AG09319 (cell line): ENCODE measurements at regions not wholly inside any gene's neighbourhood (a gene's known extent, or its start where the extent isn't known, plus 50 kb on each side); places are given as distances from the start of the nearest gene placed in this dataset.

Experiments
- DNase-seq: peaks from one replicate; pipeline ENCODE4 v3.0.0-alpha.2; 2010; ENCODE audit warnings: low read depth; ENCODE audit errors: extremely low read depth
- TF ChIP-seq, protein P1 (sequence below): IDR thresholded peaks from 2 replicates; pipeline ENCODE4 v1.5.1; 2011; ENCODE audit warnings: low read depth, mild to moderate bottlenecking, inconsistent platforms, low read length, moderate library complexity

DNA sequence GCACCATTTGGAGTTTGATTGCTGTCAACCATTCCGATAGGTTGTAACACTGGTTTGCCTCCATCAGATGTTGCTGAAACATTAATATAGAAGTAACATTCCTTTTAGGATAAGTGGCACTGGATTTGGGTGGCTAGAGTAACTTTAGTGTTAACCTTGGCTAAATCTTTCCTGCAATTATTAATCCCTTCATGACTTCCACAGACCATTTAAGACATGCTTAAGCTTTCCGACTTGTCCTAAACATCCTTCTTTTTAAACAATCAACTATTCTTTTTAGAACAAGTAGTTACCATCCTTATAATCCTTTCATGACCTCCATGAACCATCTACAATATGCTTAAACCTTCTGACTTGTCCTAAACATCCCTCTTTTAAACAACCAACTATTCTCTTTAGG, 465.5 kb downstream of the DCDC2C start:
- TF ChIP-seq, protein P1, sequence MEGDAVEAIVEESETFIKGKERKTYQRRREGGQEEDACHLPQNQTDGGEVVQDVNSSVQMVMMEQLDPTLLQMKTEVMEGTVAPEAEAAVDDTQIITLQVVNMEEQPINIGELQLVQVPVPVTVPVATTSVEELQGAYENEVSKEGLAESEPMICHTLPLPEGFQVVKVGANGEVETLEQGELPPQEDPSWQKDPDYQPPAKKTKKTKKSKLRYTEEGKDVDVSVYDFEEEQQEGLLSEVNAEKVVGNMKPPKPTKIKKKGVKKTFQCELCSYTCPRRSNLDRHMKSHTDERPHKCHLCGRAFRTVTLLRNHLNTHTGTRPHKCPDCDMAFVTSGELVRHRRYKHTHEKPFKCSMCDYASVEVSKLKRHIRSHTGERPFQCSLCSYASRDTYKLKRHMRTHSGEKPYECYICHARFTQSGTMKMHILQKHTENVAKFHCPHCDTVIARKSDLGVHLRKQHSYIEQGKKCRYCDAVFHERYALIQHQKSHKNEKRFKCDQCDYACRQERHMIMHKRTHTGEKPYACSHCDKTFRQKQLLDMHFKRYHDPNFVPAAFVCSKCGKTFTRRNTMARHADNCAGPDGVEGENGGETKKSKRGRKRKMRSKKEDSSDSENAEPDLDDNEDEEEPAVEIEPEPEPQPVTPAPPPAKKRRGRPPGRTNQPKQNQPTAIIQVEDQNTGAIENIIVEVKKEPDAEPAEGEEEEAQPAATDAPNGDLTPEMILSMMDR: no peak

DNA sequence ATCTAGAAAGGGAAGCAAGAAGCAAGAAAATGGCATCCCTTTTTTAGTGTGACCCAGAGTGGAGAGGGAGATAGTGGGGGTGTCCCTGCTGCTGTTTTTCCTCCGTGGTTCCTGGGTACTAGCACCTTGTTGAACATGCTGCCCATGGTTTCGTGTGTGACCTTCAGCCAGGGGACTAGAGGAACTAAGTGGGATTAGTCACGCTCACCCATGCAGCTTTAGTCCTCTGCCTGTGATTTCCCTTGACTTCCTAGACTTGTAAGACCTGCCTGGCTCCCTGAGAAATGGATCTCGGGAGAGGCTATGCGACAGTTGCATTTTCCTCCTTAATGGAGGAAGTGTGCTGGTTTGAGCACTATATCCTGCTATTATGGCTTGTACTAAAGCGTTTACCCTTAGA, 471.4 kb downstream of the DCDC2C start:
- DNase-seq: no peak
- TF ChIP-seq, protein P1: no peak

More for the DNA sequence above, 465.5 kb downstream of the DCDC2C start:
- no peak for DNase-seq

DNA sequence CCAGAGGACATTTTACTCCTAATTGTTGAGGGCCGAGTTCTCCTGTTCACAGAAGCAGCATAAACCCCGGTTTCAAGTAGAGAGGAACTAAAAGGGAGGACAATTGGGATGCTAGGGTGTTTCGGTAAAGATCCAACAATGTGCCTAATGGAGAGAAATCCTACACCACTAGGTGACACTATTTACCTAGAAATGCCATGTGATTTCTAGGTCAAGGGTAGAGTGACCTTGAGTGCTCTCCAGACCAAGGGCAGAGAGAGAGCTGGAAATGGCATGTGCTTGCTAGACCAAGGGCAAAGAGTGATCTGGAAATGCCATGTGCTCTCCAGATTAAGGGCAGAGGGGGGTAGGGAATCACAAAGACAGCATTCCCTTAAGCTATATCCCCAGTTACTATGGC, 472.0 kb downstream of the DCDC2C start:
- no peak for DNase-seq
- TF ChIP-seq, protein P1: no peak

DNA sequence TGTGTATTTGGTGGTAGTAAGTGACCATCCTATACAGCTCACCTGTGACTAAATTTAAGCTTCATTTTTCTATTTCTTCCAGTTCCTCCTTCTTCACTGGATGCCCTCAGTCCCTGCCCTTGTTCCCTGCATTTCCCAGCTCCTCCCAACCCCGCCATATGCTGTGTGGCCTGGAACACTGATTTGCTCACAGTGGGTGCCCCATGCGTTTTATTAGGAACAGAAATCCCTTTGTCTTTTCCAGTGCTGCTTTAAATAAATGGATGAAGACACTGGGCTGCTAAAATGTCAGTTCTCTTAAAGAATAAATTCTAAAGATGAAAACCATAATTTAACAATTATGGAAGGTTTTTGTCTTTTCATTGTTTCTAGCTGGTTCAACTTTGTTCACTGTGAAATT, 477.3 kb downstream of the DCDC2C start:
- TF ChIP-seq, protein P1: no peak
- DNase-seq: no peak

DNA sequence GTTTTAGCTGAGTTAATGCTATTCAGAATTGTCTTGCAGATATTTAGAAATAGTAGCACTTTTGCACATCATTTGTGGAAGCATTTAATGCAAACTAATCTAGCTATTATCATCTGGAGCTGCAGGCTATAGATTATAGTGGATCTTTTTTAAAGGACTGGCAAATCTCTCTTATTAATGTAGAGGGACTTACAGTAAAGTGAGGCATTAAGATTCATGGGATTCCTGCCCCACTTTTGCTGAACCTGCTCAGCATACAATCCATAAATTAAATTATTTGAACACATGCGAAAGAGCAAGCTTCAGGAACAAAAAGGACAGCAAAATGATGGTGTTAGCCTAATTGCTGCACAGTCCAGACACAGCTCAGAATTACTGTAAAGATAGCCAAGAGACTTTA, 477.7 kb downstream of the DCDC2C start:
- no peak for DNase-seq
- TF ChIP-seq, protein P1: no peak

DNA sequence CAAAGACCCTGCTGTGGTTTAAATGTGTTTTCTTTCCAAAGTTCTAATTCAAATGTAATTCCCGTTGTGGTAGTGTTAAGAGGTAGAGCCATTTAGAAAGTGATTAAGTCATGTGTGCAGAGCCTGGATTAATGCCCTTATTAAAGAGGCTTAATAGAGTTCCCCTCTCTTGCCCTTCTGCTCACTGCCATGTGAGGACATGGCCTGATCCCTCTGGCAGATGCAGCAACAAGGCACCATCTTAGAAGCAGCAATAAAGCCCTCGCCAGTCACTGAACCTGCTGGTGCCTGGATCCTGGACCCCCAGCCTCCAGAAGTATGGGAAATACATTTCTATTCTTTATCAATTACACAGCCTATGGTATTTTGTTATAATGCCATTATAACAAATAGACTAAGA, 485.2 kb downstream of the DCDC2C start:
- DNase-seq: no peak
- TF ChIP-seq, protein P1: no peak

DNA sequence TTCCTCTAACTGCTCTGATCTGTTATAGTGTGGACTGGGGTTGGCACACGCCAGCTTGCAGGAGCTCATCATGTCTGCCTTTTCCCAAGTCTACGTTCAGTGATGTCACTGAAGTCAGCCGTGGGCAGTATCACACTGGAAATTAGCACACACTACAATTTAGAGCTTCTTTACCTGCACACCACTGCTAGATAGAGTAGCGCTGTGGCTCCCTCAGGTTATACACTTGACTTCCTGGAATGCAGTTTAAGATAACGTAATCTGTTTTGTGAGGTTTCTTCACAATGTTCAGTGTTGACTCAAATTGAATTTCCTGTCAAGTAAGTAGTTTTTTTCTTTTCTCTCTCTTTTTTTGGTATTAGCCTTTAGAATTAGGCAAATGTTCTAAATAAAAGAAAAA, 487.2 kb downstream of the DCDC2C start:
- TF ChIP-seq, protein P1: no peak
- DNase-seq: no peak
